Mesenchymal stem cell (in vitro differentiated cells and primary cell): ENCODE measurements at regions not wholly inside any gene's neighbourhood (a gene's known extent, or its start where the extent isn't known, plus 50 kb on each side); places are given as distances from the start of the nearest gene placed in this dataset.

Experiments used
- DNase-seq: peaks from one replicate; pipeline ENCODE4 v3.0.0-alpha.2; 2013
- H2AFZ ChIP-seq: one replicate; pipeline ENCODE4 v1.6.1; 2013; ENCODE audit warnings: low read depth, mild to moderate bottlenecking, control low read depth, inconsistent platforms, low read length, moderate library complexity
- H2AK5ac ChIP-seq: 2 replicates; pipeline ENCODE4 v1.6.1; 2013; ENCODE audit warnings: low read length, moderate library complexity, mild to moderate bottlenecking, inconsistent platforms; ENCODE audit not compliant: severe bottlenecking
- H2BK120ac ChIP-seq: one replicate; pipeline ENCODE4 v1.6.1; 2013; ENCODE audit warnings: low read depth, mild to moderate bottlenecking, inconsistent platforms, low read length, moderate library complexity
- H2BK12ac ChIP-seq, 2 experiments: one replicate each; pipeline ENCODE4 v1.6.1; 2013; ENCODE audit warnings: inconsistent platforms in 2 of 2, low read length in 2 of 2, mild to moderate bottlenecking in 2 of 2, moderate library complexity in 2 of 2, control low read depth in 1 of 2
- H2BK15ac ChIP-seq: one replicate; pipeline ENCODE4 v1.6.1; 2013; ENCODE audit warnings: mild to moderate bottlenecking, low read depth, inconsistent platforms; ENCODE audit not compliant: poor library complexity, severe bottlenecking
- H2BK5ac ChIP-seq: 2 replicates; pipeline ENCODE4 v1.6.1; 2013; ENCODE audit warnings: low read depth, mild to moderate bottlenecking, low read length, control low read depth, inconsistent platforms; ENCODE audit not compliant: poor library complexity, severe bottlenecking
- H3K14ac ChIP-seq, 2 experiments: one replicate each; pipeline ENCODE4 v1.6.1; 2013; ENCODE audit warnings: inconsistent platforms in 2 of 2, low read length in 2 of 2, control low read depth in 1 of 2, mild to moderate bottlenecking in 1 of 2, moderate library complexity in 1 of 2
- H3K18ac ChIP-seq, 2 experiments: one replicate each; pipeline ENCODE4 v1.6.1; 2013; ENCODE audit warnings: inconsistent platforms in 2 of 2, low read length in 2 of 2, control low read depth in 1 of 2, low read depth in 1 of 2, mild to moderate bottlenecking in 1 of 2
- H3K23ac ChIP-seq, 2 experiments: one replicate each; pipeline ENCODE4 v1.6.1; 2013; ENCODE audit warnings: inconsistent platforms in 2 of 2, low read length in 2 of 2, mild to moderate bottlenecking in 2 of 2, moderate library complexity in 2 of 2, control low read depth in 1 of 2
- H3K27ac ChIP-seq: 2 replicates; pipeline ENCODE4 v1.5.1; 2013; ENCODE audit warnings: mild to moderate bottlenecking, moderate library complexity, low read length, control low read depth, inconsistent platforms; ENCODE audit not compliant: poor library complexity, severe bottlenecking
- H3K27me3 ChIP-seq, 2 experiments: 2 replicates each; pipeline versions ENCODE4 v1.6.1 to v1.7.0; 2013; ENCODE audit warnings: low read length in 2 of 2, mild to moderate bottlenecking in 2 of 2, moderate library complexity in 2 of 2, control low read depth in 1 of 2, inconsistent platforms in 1 of 2; ENCODE audit not compliant: control insufficient read depth in 1 of 2, insufficient read depth in 1 of 2
- H3K36me3 ChIP-seq, 2 experiments: 2 replicates each; pipeline versions ENCODE4 v1.6.1 to v1.7.0; 2013; ENCODE audit warnings: low read length in 2 of 2, control low read depth in 1 of 2, inconsistent platforms in 1 of 2, low read depth in 1 of 2, mild to moderate bottlenecking in 1 of 2; ENCODE audit not compliant: insufficient read depth in 2 of 2, control insufficient read depth in 1 of 2
- H3K4ac ChIP-seq, 2 experiments: one replicate each; pipeline ENCODE4 v1.6.1; 2013; ENCODE audit warnings: inconsistent platforms in 2 of 2, low read length in 2 of 2, mild to moderate bottlenecking in 2 of 2, moderate library complexity in 2 of 2, control low read depth in 1 of 2, low read depth in 1 of 2
- H3K4me1 ChIP-seq: 2 replicates; pipeline ENCODE4 v1.6.1; 2013; ENCODE audit warnings: low read depth, low read length, control low read depth; ENCODE audit not compliant: control insufficient read depth, insufficient read depth
- H3K4me2 ChIP-seq: 2 replicates; pipeline ENCODE4 v1.6.1; 2013; ENCODE audit warnings: low read length, mild to moderate bottlenecking, inconsistent platforms; ENCODE audit not compliant: poor library complexity, severe bottlenecking
- H3K4me3 ChIP-seq, 2 experiments: 2 replicates each; pipeline versions ENCODE4 v1.5.1 to v1.7.0; 2013; ENCODE audit warnings: low read length in 2 of 2, mild to moderate bottlenecking in 2 of 2, control low read depth in 1 of 2, low read depth in 1 of 2; ENCODE audit not compliant: insufficient read depth in 1 of 2
- H3K79me1 ChIP-seq: replicated peaks from 2 replicates; pipeline ENCODE4 v1.6.1; 2013; ENCODE audit warnings: mild to moderate bottlenecking, control low read depth, low read length, inconsistent platforms; ENCODE audit not compliant: poor library complexity, severe bottlenecking
- H3K9ac ChIP-seq: 2 replicates; pipeline ENCODE4 v1.7.0; 2013; ENCODE audit warnings: mild to moderate bottlenecking, low read length, moderate library complexity
- H3K9me3 ChIP-seq: 2 replicates; pipeline ENCODE4 v1.7.0; 2013; ENCODE audit warnings: mild to moderate bottlenecking, low read length; ENCODE audit not compliant: control insufficient read depth
- H4K8ac ChIP-seq: one replicate; pipeline ENCODE4 v1.6.1; 2013; ENCODE audit warnings: inconsistent platforms, mild to moderate bottlenecking, low read length, moderate library complexity
- H4K91ac ChIP-seq: one replicate; pipeline ENCODE4 v1.6.1; 2013; ENCODE audit warnings: mild to moderate bottlenecking, low read length, inconsistent platforms
- WGBS: methylation state at CpG from one replicate; pipeline ENCODE4 v1.1.7; 2013; ENCODE audit warnings: mixed read lengths; 5-methylcytosine and 5-hydroxymethylcytosine counted together

DNA sequence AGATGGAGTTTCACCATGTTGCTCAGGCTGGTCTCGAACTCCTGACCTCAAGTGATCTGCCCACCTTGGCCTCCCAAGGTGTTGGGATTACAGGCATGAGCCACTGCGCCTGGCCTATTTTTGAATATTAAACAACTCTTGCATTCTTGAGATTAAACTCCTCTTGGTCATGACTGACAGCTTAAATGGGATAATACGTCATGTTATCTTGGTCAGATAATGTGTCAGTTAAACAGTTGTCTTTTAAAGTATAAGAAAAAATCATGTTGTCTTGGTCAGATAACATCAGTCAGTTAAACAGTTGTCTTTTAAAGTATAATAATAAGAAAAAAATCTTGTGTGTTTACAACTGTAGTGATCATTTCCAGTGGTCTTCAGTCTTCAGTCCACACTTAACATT lies 73.6 kb upstream of the SYPL1 start:
- H2AK5ac ChIP-seq = no peak overlapping the region
- H3K4ac ChIP-seq = no peak overlapping the region
- H3K18ac ChIP-seq = no peak overlapping the region
- no peak overlapping the region for H2BK5ac ChIP-seq
- DNase-seq = no peak
- H3K4me2 ChIP-seq = no peak overlapping the region
- H3K9me3 ChIP-seq = no peaks in the 10 kb centered on the region
- H2AFZ ChIP-seq = no peak overlapping the region
- no peak overlapping the region for H3K14ac ChIP-seq
- no peak overlapping the region for H3K9ac ChIP-seq
- H3K4me3 ChIP-seq = no peak overlapping the region
- H2BK15ac ChIP-seq = no peak overlapping the region
- 90% methylated on average over 2 of the region's 3 CpGs for WGBS
- H3K23ac ChIP-seq = no peak overlapping the region
- H4K91ac ChIP-seq = no peak overlapping the region
- H3K4me1 ChIP-seq = no peaks in the 10 kb centered on the region
- no peak overlapping the region for H2BK120ac ChIP-seq
- H3K36me3 ChIP-seq = no peaks in the 10 kb centered on the region
- no peaks in the 10 kb centered on the region for H3K79me1 ChIP-seq
- no peak overlapping the region for H4K8ac ChIP-seq
- no peak overlapping the region for H2BK12ac ChIP-seq
- H3K27me3 ChIP-seq = no peaks in the 10 kb centered on the region
- no peak overlapping the region for H3K27ac ChIP-seq

DNA sequence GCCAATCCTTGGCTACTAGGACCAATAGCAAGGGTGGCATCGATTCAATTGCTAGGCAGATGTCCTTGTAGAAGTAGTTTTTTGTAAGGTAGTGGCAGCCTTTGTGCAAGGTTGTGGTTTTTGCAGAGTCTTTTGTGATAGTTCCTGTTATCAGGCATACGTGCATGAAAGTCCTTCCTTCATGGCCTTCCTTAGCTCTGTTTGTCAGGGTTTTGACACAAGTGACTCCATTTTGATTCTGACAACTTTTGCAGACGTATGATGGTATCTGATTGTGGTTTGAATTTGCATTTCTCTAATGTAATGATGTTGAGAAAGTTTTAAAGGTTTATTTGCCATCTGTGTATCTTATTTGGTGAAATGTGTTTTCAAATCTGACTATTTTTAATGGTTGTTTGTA lies 71.8 kb upstream of the SYPL1 start:
- Histone ChIP-seq H3K18ac (no peak overlapping the region), H4K91ac (no peak overlapping the region), H3K79me1 (no peaks in the 10 kb centered on the region), H3K4me1 (peaks cover 3% of the 10 kb centered on the region), H3K9me3 (no peaks in the 10 kb centered on the region), H2BK15ac (no peak overlapping the region), H3K27me3 (no peaks in the 10 kb centered on the region), H2AK5ac (no peak overlapping the region), H3K4ac (no peak overlapping the region), H3K4me2 (no peak overlapping the region), H3K4me3 (no peak overlapping the region), H3K9ac (no peak overlapping the region), H3K14ac (no peak overlapping the region), H2BK120ac (no peak overlapping the region), H2BK5ac (no peak overlapping the region), H2AFZ (no peak overlapping the region), H3K27ac (no peak overlapping the region), H3K36me3 (no peaks in the 10 kb centered on the region), H2BK12ac (no peak overlapping the region), H4K8ac (no peak overlapping the region), H3K23ac (no peak overlapping the region)
- DNase-seq = no peak
- WGBS = 90% methylated on average over 3 of the region's 3 CpGs

DNA sequence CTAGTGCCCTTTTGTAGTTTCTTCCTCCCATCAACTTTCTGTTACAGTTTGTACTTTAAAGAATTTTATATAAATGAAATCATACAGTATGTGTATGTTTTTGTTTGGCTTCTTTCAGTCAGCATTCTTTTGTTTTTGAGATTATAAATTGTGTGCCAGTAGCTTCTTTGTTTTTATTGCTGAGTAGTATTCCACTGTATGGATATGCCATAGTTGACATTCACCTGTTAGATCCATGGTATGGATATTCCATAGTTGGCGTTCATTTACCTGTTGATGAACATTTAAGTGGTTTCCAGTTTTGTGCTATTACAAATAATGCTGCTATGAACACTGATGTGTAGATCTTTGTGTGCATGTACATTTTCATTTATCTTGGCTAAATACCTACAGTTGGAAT lies 70.8 kb upstream of the SYPL1 start:
- H3K9me3 ChIP-seq = no peaks in the 10 kb centered on the region
- H2BK120ac ChIP-seq = no peak overlapping the region
- H3K79me1 ChIP-seq = no peaks in the 10 kb centered on the region
- no peak overlapping the region for H4K8ac ChIP-seq
- H3K14ac ChIP-seq = no peak overlapping the region
- no peak overlapping the region for H3K18ac ChIP-seq
- WGBS = 100% methylated on average over 1 of the region's 1 CpG
- H3K9ac ChIP-seq = no peak overlapping the region
- no peak overlapping the region for H2BK15ac ChIP-seq
- H2BK5ac ChIP-seq = no peak overlapping the region
- no peaks in the 10 kb centered on the region for H3K27me3 ChIP-seq
- no peak overlapping the region for H2AFZ ChIP-seq
- DNase-seq = no peak
- H3K23ac ChIP-seq = no peak overlapping the region
- no peak overlapping the region for H4K91ac ChIP-seq
- H2AK5ac ChIP-seq = no peak overlapping the region
- no peak overlapping the region for H3K27ac ChIP-seq
- no peak overlapping the region for H3K4me2 ChIP-seq
- H3K4me1 ChIP-seq = peaks cover 7% of the 10 kb centered on the region
- no peaks in the 10 kb centered on the region for H3K36me3 ChIP-seq
- H3K4me3 ChIP-seq = no peak overlapping the region
- H2BK12ac ChIP-seq = no peak overlapping the region
- H3K4ac ChIP-seq = no peak overlapping the region

DNA sequence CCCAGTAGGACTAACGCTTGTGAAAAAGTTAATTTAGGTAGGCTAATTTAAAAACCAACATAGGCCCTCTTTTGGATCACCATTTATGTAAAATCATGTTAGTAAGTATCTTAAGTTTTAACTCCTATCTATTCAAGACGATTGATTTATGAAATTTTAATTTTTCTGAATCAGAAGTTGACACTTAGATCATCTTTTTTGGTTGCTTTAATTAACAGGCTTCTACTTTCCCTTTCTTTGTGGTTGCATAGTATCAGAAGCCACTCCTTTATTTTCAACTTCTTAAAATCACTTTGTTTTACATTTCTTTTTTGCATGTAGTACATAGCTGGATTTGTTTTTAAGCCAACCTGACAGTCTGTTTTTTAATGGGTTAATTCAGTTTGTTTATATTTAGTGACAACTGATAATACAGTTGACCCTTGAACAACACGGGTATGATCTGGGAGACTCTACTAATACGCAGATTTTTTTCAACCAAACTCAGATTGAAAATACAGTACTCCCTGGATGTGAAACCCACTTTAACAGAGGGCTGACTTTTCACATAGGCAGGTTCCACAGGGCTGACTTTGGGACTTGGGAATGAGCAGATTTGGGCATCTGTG lies 69.7 kb upstream of the SYPL1 start:
- Histone ChIP-seq H4K91ac (no peak overlapping the region), H2BK5ac (no peak overlapping the region), H2BK15ac (no peak overlapping the region), H3K14ac (no peak overlapping the region), H3K4me2 (no peak overlapping the region), H4K8ac (no peak overlapping the region), H3K27me3 (no peaks in the 10 kb centered on the region), H3K4me3 (no peak overlapping the region), H2BK120ac (no peak overlapping the region), H3K23ac (no peak overlapping the region), H2AK5ac (no peak overlapping the region), H3K18ac (no peak overlapping the region), H3K9ac (no peak overlapping the region), H2BK12ac (no peak overlapping the region), H3K4me1 (peaks cover 7% of the 10 kb centered on the region), H3K36me3 (no peaks in the 10 kb centered on the region), H3K4ac (no peak overlapping the region), H3K27ac (no peak overlapping the region), H3K79me1 (no peaks in the 10 kb centered on the region), H2AFZ (no peak overlapping the region), H3K9me3 (no peaks in the 10 kb centered on the region)
- no peak for DNase-seq
- 70% methylated on average over 2 of the region's 4 CpGs for WGBS
